Nephron progenitor cell (in vitro differentiated cells): ENCODE measurements at regions not wholly inside any gene's neighbourhood (a gene's known extent, or its start where the extent isn't known, plus 50 kb on each side); places are given as distances from the start of the nearest gene placed in this dataset.

Source experiments
- DNase-seq: peaks from one replicate; pipeline ENCODE4 v3.0.0; 2021
- H3K27ac Mint-ChIP-seq: 2 replicates; pipeline ENCODE4 v1.8.0; 2021; ENCODE audit warnings: mild to moderate bottlenecking, moderate library complexity, mixed read lengths
- H3K27me3 Mint-ChIP-seq: 2 replicates; pipeline ENCODE4 v1.8.0; 2021; ENCODE audit warnings: mild to moderate bottlenecking, low read depth, mixed read lengths; ENCODE audit not compliant: poor library complexity
- H3K36me3 Mint-ChIP-seq: 2 replicates; pipeline ENCODE4 v1.8.0; 2021; ENCODE audit warnings: low read depth, mixed read lengths
- H3K4me1 Mint-ChIP-seq: 2 replicates; pipeline ENCODE4 v1.8.0; 2021; ENCODE audit warnings: mixed read lengths
- H3K4me3 Mint-ChIP-seq: 2 replicates; pipeline ENCODE4 v1.8.0; 2021; ENCODE audit warnings: mild to moderate bottlenecking, moderate library complexity, mixed read lengths
- H3K9me3 Mint-ChIP-seq: 2 replicates; pipeline ENCODE4 v1.8.0; 2021; ENCODE audit warnings: mild to moderate bottlenecking, moderate library complexity, mixed read lengths
- TF ChIP-seq, protein P1 (sequence below): fragments of 200-600 bp; sonication (generic); IDR thresholded peaks from 2 replicates; pipeline ENCODE4 v1.5.0; 2021; ENCODE audit warnings: antibody characterized with exemption

DNA sequence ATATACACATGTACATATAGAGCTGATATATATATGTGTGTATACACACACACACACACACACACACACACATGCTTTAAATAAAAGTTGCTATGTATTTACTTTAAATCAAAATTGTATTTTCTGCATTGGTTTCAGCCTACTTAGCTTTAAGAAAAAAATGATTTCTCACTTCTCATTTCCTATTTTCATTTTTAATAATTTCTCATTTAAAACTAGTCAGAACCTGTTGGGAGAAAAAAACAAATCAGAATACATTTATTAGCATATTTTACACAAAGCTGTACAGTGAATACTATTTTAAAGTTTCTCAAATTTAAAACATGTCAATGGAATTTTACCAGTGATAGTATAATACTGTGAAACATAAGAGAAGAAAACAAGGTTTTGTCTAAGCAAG lies 681.8 kb downstream of the CENPC start:
- DNase-seq: no peak
- H3K4me3 Mint-ChIP-seq: no peak overlapping the region
- peaks cover 14% of the 10 kb centered on the region for H3K9me3 Mint-ChIP-seq
- H3K36me3 Mint-ChIP-seq: no peaks in the 10 kb centered on the region
- H3K27ac Mint-ChIP-seq: no peak overlapping the region
- H3K27me3 Mint-ChIP-seq: peaks cover 7% of the 10 kb centered on the region
- TF ChIP-seq, protein P1, sequence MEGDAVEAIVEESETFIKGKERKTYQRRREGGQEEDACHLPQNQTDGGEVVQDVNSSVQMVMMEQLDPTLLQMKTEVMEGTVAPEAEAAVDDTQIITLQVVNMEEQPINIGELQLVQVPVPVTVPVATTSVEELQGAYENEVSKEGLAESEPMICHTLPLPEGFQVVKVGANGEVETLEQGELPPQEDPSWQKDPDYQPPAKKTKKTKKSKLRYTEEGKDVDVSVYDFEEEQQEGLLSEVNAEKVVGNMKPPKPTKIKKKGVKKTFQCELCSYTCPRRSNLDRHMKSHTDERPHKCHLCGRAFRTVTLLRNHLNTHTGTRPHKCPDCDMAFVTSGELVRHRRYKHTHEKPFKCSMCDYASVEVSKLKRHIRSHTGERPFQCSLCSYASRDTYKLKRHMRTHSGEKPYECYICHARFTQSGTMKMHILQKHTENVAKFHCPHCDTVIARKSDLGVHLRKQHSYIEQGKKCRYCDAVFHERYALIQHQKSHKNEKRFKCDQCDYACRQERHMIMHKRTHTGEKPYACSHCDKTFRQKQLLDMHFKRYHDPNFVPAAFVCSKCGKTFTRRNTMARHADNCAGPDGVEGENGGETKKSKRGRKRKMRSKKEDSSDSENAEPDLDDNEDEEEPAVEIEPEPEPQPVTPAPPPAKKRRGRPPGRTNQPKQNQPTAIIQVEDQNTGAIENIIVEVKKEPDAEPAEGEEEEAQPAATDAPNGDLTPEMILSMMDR: no peak
- H3K4me1 Mint-ChIP-seq: no peaks in the 10 kb centered on the region

DNA sequence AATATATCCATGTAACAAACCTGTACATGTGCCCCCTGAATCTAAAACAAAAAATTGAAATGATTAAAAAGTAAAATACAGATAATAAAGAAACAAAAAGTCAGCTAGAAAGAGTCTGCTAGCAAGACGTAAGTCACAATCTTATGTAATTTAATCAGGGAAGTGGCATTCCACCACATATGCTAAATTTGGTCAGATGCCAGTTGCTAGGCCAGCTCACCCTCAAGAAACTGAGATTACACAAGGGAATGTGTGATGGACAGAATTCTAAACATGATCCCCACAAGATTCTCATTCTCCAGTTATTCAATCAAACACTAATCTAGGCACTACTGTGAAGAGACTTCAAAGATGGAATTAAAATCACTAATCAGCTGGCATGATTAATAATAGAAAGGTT lies 689.3 kb downstream of the CENPC start:
- Mint-ChIP-seq H3K36me3 (no peaks in the 10 kb centered on the region), H3K27me3 (peaks cover 3% of the 10 kb centered on the region), H3K4me3 (no peak overlapping the region), H3K4me1 (no peaks in the 10 kb centered on the region), H3K9me3 (peaks cover 5% of the 10 kb centered on the region), H3K27ac (no peak overlapping the region)
- TF ChIP-seq, protein P1: no peak
- DNase-seq: no peak

DNA sequence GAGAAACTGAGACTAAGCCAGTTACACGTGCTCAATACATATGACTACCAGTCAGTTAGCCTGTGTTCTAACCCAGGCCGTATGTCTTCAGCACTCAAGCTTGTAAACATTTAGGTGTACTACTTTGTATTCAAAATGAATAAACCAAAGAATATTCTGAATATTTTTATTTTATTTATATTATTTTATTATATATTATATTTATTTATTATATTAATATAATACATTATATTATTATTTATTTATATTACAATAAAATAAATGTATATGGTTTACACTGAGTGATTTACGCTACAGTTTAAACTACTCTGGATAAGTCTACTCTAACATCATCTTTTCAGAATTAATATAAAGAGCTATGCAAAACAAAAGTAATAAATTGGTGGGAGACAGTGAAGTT lies 691.5 kb downstream of the CENPC start:
- Mint-ChIP-seq H3K27me3 (no peaks in the 10 kb centered on the region), H3K4me1 (no peaks in the 10 kb centered on the region), H3K9me3 (no peaks in the 10 kb centered on the region), H3K27ac (no peak overlapping the region), H3K36me3 (no peaks in the 10 kb centered on the region), H3K4me3 (no peak overlapping the region)
- TF ChIP-seq, protein P1: no peak
- no peak for DNase-seq

DNA sequence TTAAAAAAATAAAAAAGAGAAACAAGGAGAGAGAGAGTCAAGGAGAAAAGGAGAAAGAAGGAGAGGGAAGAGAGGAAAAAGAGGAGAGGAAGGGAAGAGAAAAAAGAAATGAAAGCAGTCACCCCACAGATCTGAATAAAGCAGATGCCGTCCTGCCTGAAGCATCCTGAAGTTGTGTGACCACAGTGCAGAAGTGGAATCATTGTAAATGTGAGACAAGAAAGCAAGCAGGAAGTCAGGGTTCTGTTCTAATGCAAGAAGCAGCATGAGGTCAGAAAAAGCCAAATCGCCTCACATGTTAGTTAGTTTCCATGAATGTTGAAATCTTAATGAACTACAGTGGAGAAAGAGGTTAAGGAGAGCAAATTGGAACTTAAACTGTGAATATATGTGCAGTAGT lies 692.5 kb downstream of the CENPC start:
- Mint-ChIP-seq H3K4me1 (no peaks in the 10 kb centered on the region), H3K27ac (no peak overlapping the region), H3K9me3 (no peaks in the 10 kb centered on the region), H3K4me3 (no peak overlapping the region), H3K36me3 (no peaks in the 10 kb centered on the region), H3K27me3 (no peaks in the 10 kb centered on the region)
- TF ChIP-seq, protein P1: no peak
- no peak for DNase-seq

DNA sequence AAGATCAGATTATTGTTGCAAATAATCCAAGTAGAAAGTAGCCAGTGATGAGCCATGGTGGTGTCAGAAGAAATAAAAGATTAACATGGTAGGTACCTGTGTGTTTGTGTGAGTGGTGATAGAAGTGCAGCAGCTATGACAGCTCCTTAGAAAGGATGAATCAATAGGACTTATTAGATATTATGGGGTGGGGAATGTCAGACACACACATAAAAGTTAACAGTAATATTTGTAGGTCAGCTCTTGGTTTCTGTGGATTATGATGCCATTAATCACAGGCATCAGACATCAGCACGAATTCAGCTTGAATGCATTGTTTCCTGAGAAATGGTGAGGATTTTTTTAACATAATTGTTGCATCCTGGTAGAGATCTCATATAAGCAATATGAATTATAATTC lies 695.7 kb downstream of the CENPC start:
- no peak for DNase-seq
- Mint-ChIP-seq H3K4me1 (no peaks in the 10 kb centered on the region), H3K9me3 (no peaks in the 10 kb centered on the region), H3K4me3 (no peak overlapping the region), H3K36me3 (no peaks in the 10 kb centered on the region), H3K27ac (no peak overlapping the region), H3K27me3 (no peaks in the 10 kb centered on the region)
- TF ChIP-seq, protein P1: no peak

DNA sequence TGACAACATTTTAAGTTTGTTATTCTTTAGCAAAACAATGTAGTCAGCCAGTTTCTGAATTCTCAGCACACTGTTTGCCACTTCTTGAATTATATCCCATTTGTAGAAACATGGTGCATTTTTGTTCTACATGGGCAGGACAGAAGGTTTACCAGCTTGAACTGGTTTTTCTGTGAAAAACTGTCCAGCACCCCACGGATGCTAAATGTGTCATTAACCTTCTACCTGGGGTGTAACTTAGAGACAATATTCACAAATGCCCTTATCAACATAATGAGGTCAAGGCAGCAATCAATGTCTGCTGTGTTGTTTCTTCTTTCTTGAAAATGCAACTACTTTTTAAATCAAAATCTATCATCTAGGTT lies 702.6 kb downstream of the CENPC start:
- no peaks in the 10 kb centered on the region for H3K4me1 Mint-ChIP-seq

More for the DNA sequence above, 702.6 kb downstream of the CENPC start:
- TF ChIP-seq, protein P1: no peak
- Mint-ChIP-seq H3K9me3 (peaks cover 11% of the 10 kb centered on the region), H3K36me3 (no peaks in the 10 kb centered on the region), H3K27me3 (no peaks in the 10 kb centered on the region), H3K4me3 (no peak overlapping the region), H3K27ac (no peak overlapping the region)
- DNase-seq: no peak
